ENCODE measurements at regions not wholly inside any gene's neighbourhood (a gene's known extent, or its start where the extent isn't known, plus 50 kb on each side); places are given as distances from the start of the nearest gene placed in this dataset.

GRCh38 chr4:164108971-164109370, 614.5 kb downstream of the TMA16 start:
- WGBS, 2 donors: 31 to 33% methylated on average over 2 of the region's 2 CpGs
- Histone ChIP-seq H3K27me3 (no peaks in the 10 kb centered on the region), H3K36me3 (replicated peaks in 1 of 2; ENCODE audit: insufficient read depth in 1 of 2, low read depth in 2 of 2) (no peaks in the 10 kb centered on the region), H3K4me3 (no peak overlapping the region), H3K4me1 (no peaks in the 10 kb centered on the region), H3K9me3 (no peaks in the 10 kb centered on the region), H3K27ac (no peak overlapping the region)
- ATAC-seq (no peak), DNase-seq (no peak)
- intact Hi-C loops (cut with DNase I): no loop called here
- TF ChIP-seq CTCF (IDR thresholded peaks at IDR 0.05): no peak
- no peak for TF ChIP-seq POLR2A (IDR thresholded peaks at IDR 0.05)

- intact Hi-C loops (cut with DNase I): no loop called here
- Histone ChIP-seq H3K9me3 (no peaks in the 10 kb centered on the region), H3K27ac (no peak overlapping the region), H3K4me3 (no peak overlapping the region), H3K36me3 (replicated peaks in 1 of 2; ENCODE audit: insufficient read depth in 1 of 2, low read depth in 2 of 2) (no peaks in the 10 kb centered on the region), H3K27me3 (no peaks in the 10 kb centered on the region), H3K4me1 (no peaks in the 10 kb centered on the region)
- DNase-seq (no peak), ATAC-seq (no peak)
- no peak for TF ChIP-seq CTCF (IDR thresholded peaks at IDR 0.05)
- no peak for TF ChIP-seq POLR2A (IDR thresholded peaks at IDR 0.05)
- WGBS, 2 donors: 35 to 36% methylated on average over 4 of the region's 4 CpGs
Observed at GRCh38 chr4:164109503-164109902, 615.0 kb downstream of the TMA16 start.

- no peaks in the 10 kb centered on the region for H3K36me3 ChIP-seq (replicated peaks in 1 of 2; ENCODE audit: insufficient read depth in 1 of 2, low read depth in 2 of 2)
- 37 to 60% methylated on average over 2 of the region's 2 CpGs for WGBS, 2 donors
- ATAC-seq (no peak), DNase-seq (no peak)
- no peaks in the 10 kb centered on the region for H3K27me3 ChIP-seq
- no peaks in the 10 kb centered on the region for H3K4me1 ChIP-seq
- H3K9me3 ChIP-seq: no peaks in the 10 kb centered on the region
- H3K27ac ChIP-seq: no peak overlapping the region
- H3K4me3 ChIP-seq: no peak overlapping the region
- intact Hi-C loops (cut with DNase I): no loop called here
- TF ChIP-seq POLR2A (IDR thresholded peaks at IDR 0.05) (no peak), CTCF (IDR thresholded peaks at IDR 0.05) (no peak)
Observed at GRCh38 chr4:164115236-164115635, 620.7 kb downstream of the TMA16 start.

- no peaks in the 10 kb centered on the region for H3K36me3 ChIP-seq (replicated peaks in 1 of 2; ENCODE audit: insufficient read depth in 1 of 2, low read depth in 2 of 2)
- H3K4me3 ChIP-seq: no peak overlapping the region
- TF ChIP-seq POLR2A (IDR thresholded peaks at IDR 0.05): no peak
- TF ChIP-seq CTCF (IDR thresholded peaks at IDR 0.05): no peak
- ATAC-seq: no peak
- no peaks in the 10 kb centered on the region for H3K4me1 ChIP-seq
- H3K27ac ChIP-seq: no peak overlapping the region
- no peaks in the 10 kb centered on the region for H3K9me3 ChIP-seq
- intact Hi-C loops (cut with DNase I): no loop called here
- no peak for DNase-seq
- 20 to 30% methylated on average over 1 of the region's 1 CpG for WGBS, 2 donors
- no peaks in the 10 kb centered on the region for H3K27me3 ChIP-seq
Observed at GRCh38 chr4:164116286-164116685, 621.8 kb downstream of the TMA16 start.

- ATAC-seq (no peak), DNase-seq (no peak)
- Histone ChIP-seq H3K9me3 (no peaks in the 10 kb centered on the region), H3K27me3 (no peaks in the 10 kb centered on the region), H3K4me3 (no peak overlapping the region), H3K36me3 (replicated peaks in 1 of 2; ENCODE audit: insufficient read depth in 1 of 2, low read depth in 2 of 2) (no peaks in the 10 kb centered on the region), H3K27ac (no peak overlapping the region), H3K4me1 (no peaks in the 10 kb centered on the region)
- intact Hi-C loops (cut with DNase I): no loop called here
- WGBS, 2 donors: 55 to 74% methylated on average over 2 of the region's 2 CpGs
- no peak for TF ChIP-seq POLR2A (IDR thresholded peaks at IDR 0.05)
- no peak for TF ChIP-seq CTCF (IDR thresholded peaks at IDR 0.05)
Observed at GRCh38 chr4:164134388-164134787, 619.5 kb upstream of the SMIM31 start.

All from body of pancreas (tissue), 4 donors.